ENCODE measurements at regions not wholly inside any gene's neighbourhood (a gene's known extent, or its start where the extent isn't known, plus 50 kb on each side); places are given as distances from the start of the nearest gene placed in this dataset.

DNA sequence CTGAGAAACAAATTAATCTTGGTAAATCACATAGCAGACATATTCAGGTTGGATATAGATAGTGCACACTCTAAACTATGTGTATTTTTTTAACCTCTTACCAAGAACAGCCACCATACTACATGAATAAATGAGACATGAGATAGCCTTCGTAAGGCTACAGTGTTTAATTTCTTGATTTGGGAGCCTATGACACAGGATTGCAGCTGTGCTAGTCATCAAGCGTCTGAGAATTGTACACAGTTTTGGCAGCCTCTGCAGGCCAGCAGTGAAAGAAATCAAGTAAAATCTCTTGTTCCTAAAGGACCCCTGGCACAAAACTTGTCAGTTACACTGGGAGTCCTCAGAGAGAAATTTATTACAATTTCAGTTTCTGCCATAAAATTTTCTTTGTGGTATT, 236.1 kb downstream of the C12orf50 start:
- DNase-seq (ENCODE audit: extremely low spot score): no peak
- no peak for TF ChIP-seq CTCF (IDR thresholded peaks at IDR 0.05; ENCODE audit: control extremely low read depth, extremely low read depth, low read depth, missing control alignments)
- CTCF ChIA-PET: no interaction called here
- POLR2A ChIA-PET: no interaction called here

DNA sequence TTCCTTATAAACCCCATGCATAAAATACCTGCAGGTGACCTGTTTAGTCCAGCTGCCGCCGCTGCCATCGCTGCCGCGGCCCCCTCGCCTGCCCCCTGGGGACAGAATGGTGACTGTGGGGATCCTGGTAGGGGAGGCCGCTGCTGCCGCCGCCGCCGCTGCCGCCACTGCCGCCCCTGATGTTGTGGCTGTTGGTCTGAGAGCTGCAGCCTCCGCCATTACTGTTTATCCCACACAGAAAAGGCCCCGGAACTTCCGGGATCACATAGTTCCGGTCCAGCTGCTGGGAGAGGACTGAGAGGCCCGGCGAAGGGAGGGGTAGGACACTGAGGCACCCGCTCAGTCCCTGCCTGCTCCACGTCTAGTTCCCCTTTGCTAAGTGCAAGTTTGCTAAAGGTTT, 244.9 kb downstream of the C12orf50 start:
- CTCF ChIA-PET: no interaction called here
- no peak for DNase-seq (ENCODE audit: extremely low spot score)

GRCh38 chr12:87783467-87783866, 245.7 kb downstream of the C12orf50 start:
- no peak for DNase-seq (ENCODE audit: extremely low spot score)
- POLR2A ChIA-PET: no interaction called here
- no peak for TF ChIP-seq CTCF (IDR thresholded peaks at IDR 0.05; ENCODE audit: control extremely low read depth, extremely low read depth, low read depth, missing control alignments)
- CTCF ChIA-PET: no interaction called here

More for the DNA sequence above, 244.9 kb downstream of the C12orf50 start:
- no peak for TF ChIP-seq CTCF (IDR thresholded peaks at IDR 0.05; ENCODE audit: control extremely low read depth, extremely low read depth, low read depth, missing control alignments)
- POLR2A ChIA-PET: no interaction called here

DNA sequence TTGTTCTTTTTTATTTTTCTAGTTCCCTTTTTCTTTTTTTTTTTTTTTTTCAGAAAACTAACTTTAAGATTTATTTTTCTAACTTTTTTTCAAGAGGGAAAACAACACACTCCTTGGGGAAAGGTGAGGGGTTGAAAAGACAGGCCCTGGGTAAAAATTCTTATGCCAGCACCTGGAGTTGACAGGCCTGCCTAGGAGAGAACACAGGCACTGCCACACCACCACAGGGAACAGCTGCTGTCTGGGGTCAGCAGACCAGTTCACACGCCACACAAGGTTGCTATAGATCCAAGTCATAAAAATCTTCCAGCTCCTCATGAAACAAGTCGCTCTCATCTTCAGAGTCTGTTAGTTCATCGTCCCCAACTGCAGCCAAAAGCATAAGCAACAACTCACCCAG, 246.4 kb downstream of the C12orf50 start:
- ChIA-PET CTCF (no interaction called here), POLR2A (no interaction called here)
- TF ChIP-seq CTCF (IDR thresholded peaks at IDR 0.05; ENCODE audit: control extremely low read depth, extremely low read depth, low read depth, missing control alignments): no peak
- DNase-seq (ENCODE audit: extremely low spot score): no peak

DNA sequence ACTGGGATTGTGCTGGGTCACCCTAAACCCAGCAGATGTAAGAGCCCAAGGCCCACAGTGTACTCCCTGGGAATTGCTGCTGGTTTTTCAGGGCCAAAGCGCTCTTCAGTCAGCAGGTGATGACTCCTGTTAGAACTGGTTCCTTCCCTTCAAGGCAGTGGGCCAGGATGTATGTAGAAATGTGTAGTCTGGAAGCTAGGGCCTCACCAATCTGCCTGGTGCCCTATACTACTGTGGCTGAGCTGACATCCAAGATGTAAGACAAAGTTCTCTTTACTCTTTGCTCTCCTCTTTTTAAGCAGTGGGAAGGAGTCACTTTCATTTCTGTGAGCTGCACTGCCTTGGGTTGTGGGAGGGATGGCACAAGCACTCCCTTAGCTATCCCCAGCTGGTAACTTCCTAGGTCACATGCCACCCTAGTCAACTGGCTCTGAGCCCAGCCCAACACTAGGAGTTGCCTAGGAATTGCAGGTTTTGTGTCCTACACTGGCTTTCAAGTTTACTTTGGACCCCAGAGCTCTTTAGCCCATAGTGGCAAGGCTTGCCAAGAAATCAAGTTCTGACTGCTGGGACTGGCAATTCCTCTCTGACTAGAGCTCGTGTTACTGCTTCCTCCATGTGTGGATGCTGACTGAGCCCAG, 249.2 kb downstream of the C12orf50 start:
- TF ChIP-seq CTCF (IDR thresholded peaks at IDR 0.05; ENCODE audit: control extremely low read depth, extremely low read depth, low read depth, missing control alignments): no peak
- ChIA-PET CTCF (interaction anchor here (0.9 to 1.0 kb wide), 2 partner anchors 9 to 11 kb away, joined by 3 read pairs; no protein-coding TSS in a partner anchor), POLR2A (no interaction called here)
- DNase-seq (ENCODE audit: extremely low spot score): no peak

DNA sequence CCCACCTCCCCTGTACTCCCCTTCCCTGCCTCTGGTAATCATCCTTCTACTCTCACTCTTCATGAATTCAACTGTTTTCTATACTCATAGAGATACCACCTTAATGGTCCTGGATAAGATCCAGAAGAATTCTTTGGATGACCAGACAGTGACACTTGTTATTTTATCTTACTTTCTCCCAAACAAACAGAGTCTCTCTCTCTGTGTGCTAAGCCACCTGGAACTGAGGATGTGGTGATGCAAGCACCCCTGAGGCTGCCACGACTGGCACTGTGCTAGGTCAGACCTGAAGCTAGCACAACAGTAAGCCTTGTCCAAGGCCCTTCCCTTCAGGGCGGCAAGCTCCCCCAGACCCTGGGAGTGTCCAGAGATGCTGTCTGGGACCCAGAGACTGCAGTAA, 250.2 kb downstream of the C12orf50 start:
- DNase-seq (ENCODE audit: extremely low spot score): no peak
- TF ChIP-seq CTCF (IDR thresholded peaks at IDR 0.05; ENCODE audit: control extremely low read depth, extremely low read depth, low read depth, missing control alignments): no peak
- POLR2A ChIA-PET: no interaction called here
- CTCF ChIA-PET: no interaction called here

- no peak for TF ChIP-seq CTCF (IDR thresholded peaks at IDR 0.05; ENCODE audit: control extremely low read depth, extremely low read depth, low read depth, missing control alignments)
- CTCF ChIA-PET: no interaction called here
- DNase-seq (ENCODE audit: extremely low spot score): no peak
- POLR2A ChIA-PET: no interaction called here
Measured at GRCh38 chr12:87778065-87778464, 251.1 kb downstream of the C12orf50 start.
